Peyer's patch (tissue), 4 donors: ENCODE measurements at regions not wholly inside any gene's neighbourhood (a gene's known extent, or its start where the extent isn't known, plus 50 kb on each side); places are given as distances from the start of the nearest gene placed in this dataset.
"Not testable (repeated sequence)": the region's sequence is repeated elsewhere in the genome, so short reads cannot be mapped to it uniquely, and the experiment has no call there.

Experiments
- CTCF ChIP-seq, 6 experiments: fragments of 450-650 bp in 4 of 6; fragments of 200-600 bp in 2 of 6; sonication (generic) in 1 of 6; IDR thresholded peaks; one replicate each; pipeline ENCODE4 v1.5.1; 2017 to 2019; ENCODE audit warnings: antibody characterized with exemption in 6 of 6, mild to moderate bottlenecking in 3 of 6, moderate library complexity in 1 of 6
- POLR2A ChIP-seq, 2 donors: fragments of 450-650 bp; IDR thresholded peaks; one replicate each; pipeline ENCODE4 v1.5.1; 2017; ENCODE audit warnings: antibody characterized with exemption in 2 of 2, mild to moderate bottlenecking in 2 of 2, moderate library complexity in 2 of 2

GRCh38 chr11:12608678-12609077 lies 65.5 kb upstream of the TEAD1 start:
- not testable (repeated sequence) for TF ChIP-seq POLR2A, CTCF (IDR thresholded peaks at IDR 0.05)
